Smooth muscle cell (in vitro differentiated cells): ENCODE measurements at regions not wholly inside any gene's neighbourhood (a gene's known extent, or its start where the extent isn't known, plus 50 kb on each side); places are given as distances from the start of the nearest gene placed in this dataset.

Experiments used
- DNase-seq: peaks from one replicate; lab custom pipeline; 2025; ENCODE audit not compliant: unreplicated experiment; lab: John Stamatoyannopoulos, UW
- H2AFZ ChIP-seq: fragments of 200-600 bp; sonication (generic); 2 replicates; pipeline ENCODE4 v1.6.0; 2016; ENCODE audit warnings: antibody characterized with exemption, low read depth, mild to moderate bottlenecking
- H3F3A ChIP-seq: fragments of 200-600 bp; sonication (generic); 2 replicates; pipeline ENCODE4 v1.6.0; 2017; ENCODE audit warnings: antibody characterized with exemption, low read depth
- H3K27ac ChIP-seq: fragments of 200-600 bp; sonication (generic); 2 replicates; pipeline ENCODE4 v1.5.1; 2016; ENCODE audit warnings: low read depth, mild to moderate bottlenecking
- H3K27me3 ChIP-seq: fragments of 200-600 bp; sonication (generic); 2 replicates; pipeline ENCODE4 v1.6.1; 2016; ENCODE audit warnings: low read depth, mild to moderate bottlenecking
- H3K36me3 ChIP-seq: fragments of 200-600 bp; sonication (generic); 2 replicates; pipeline ENCODE4 v1.5.1; 2016; ENCODE audit warnings: low read depth
- H3K4me1 ChIP-seq: fragments of 200-600 bp; sonication (generic); 2 replicates; pipeline ENCODE4 v1.5.1; 2016; ENCODE audit warnings: low read depth
- H3K4me2 ChIP-seq: fragments of 200-600 bp; sonication (generic); 2 replicates; pipeline ENCODE4 v1.6.0; 2016; ENCODE audit warnings: mild to moderate bottlenecking
- H3K4me3 ChIP-seq: fragments of 200-600 bp; sonication (generic); 2 replicates; pipeline ENCODE4 v1.5.1; 2016; ENCODE audit warnings: mild to moderate bottlenecking
- H3K79me2 ChIP-seq: fragments of 200-600 bp; sonication (generic); 2 replicates; pipeline ENCODE4 v1.6.0; 2016; ENCODE audit warnings: low read depth, mild to moderate bottlenecking
- H3K9ac ChIP-seq: fragments of 200-600 bp; sonication (generic); 2 replicates; pipeline ENCODE4 v1.6.0; 2016; ENCODE audit warnings: low read depth
- H3K9me3 ChIP-seq: fragments of 200-600 bp; sonication (generic); replicated peaks from 2 replicates; pipeline ENCODE4 v1.5.1; 2016; ENCODE audit warnings: low read depth
- H4K20me1 ChIP-seq: fragments of 200-600 bp; sonication (generic); 2 replicates; pipeline ENCODE4 v1.6.0; 2016; ENCODE audit warnings: low read depth
- WGBS: methylation state at CpG from one replicate; pipeline ENCODE4 v1.1.7; 2016; ENCODE audit warnings: low lambda C conversion rate; 5-methylcytosine and 5-hydroxymethylcytosine counted together
- TF ChIP-seq, protein P1 (sequence below): fragments of 200-600 bp; sonication (generic); IDR thresholded peaks from 2 replicates; pipeline ENCODE4 v1.5.1; 2017; ENCODE audit warnings: borderline replicate concordance, mild to moderate bottlenecking, antibody characterized with exemption; ENCODE audit not compliant: insufficient read depth, poor library complexity, severe bottlenecking

DNA sequence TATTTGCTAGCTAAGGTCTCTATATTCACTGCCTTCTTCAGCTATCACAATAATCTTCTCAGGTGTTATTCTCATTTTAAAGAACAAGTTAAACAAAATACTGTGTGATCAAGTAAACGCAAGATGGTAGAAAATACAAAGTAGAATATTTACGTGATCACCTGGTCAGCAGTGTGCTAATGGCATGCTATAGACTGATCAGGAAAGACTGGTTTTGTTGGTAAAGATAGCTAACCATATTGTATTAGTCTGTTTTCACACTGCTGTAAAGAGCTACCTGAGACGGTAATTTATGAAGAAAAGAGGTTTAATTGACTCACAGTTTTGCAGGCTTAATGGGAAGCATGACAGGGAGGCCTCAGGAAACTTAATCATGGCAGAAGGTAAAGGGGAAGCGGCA is 50.4 kb downstream of the ZBTB38 start:
- H3K9me3 ChIP-seq, result no peaks in the 10 kb centered on the region
- H3K27ac ChIP-seq, result peak overlapping the region; percentile 52
- peaks cover 7% of the 10 kb centered on the region for H3K36me3 ChIP-seq
- H3K79me2 ChIP-seq, result peaks cover 35% of the 10 kb centered on the region
- H3F3A ChIP-seq, result no peaks in the 10 kb centered on the region
- H3K4me1 ChIP-seq, result no peaks in the 10 kb centered on the region
- no peak overlapping the region for H3K9ac ChIP-seq
- no peak overlapping the region for H2AFZ ChIP-seq
- TF ChIP-seq, protein P1, sequence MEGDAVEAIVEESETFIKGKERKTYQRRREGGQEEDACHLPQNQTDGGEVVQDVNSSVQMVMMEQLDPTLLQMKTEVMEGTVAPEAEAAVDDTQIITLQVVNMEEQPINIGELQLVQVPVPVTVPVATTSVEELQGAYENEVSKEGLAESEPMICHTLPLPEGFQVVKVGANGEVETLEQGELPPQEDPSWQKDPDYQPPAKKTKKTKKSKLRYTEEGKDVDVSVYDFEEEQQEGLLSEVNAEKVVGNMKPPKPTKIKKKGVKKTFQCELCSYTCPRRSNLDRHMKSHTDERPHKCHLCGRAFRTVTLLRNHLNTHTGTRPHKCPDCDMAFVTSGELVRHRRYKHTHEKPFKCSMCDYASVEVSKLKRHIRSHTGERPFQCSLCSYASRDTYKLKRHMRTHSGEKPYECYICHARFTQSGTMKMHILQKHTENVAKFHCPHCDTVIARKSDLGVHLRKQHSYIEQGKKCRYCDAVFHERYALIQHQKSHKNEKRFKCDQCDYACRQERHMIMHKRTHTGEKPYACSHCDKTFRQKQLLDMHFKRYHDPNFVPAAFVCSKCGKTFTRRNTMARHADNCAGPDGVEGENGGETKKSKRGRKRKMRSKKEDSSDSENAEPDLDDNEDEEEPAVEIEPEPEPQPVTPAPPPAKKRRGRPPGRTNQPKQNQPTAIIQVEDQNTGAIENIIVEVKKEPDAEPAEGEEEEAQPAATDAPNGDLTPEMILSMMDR, result no peak
- H3K4me2 ChIP-seq, result no peak overlapping the region
- no peak for DNase-seq
- no peaks in the 10 kb centered on the region for H3K27me3 ChIP-seq
- WGBS, result 79% methylated on average over 4 of the region's 4 CpGs
- H3K4me3 ChIP-seq, result no peak overlapping the region
- H4K20me1 ChIP-seq, result no peaks in the 10 kb centered on the region

DNA sequence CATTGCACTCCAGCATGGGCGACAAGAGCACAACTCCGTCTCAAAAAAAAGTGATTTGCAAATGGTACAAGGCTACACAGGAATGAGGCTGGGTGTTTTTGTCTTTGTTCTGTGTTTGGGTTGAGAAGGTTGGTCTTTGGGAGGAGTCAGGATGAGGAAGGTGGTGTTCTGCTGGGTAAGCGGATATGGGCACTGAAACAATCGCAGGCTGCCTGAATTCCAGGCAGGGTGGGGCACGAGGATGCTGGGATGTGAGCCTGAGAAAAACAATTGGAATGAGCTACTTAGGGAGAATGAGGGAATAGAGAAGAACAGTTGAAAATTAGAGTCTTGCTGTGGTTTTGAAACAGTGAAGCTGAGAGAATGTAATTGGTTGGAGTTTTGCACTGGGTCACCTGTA is 51.6 kb downstream of the ZBTB38 start:
- no peak overlapping the region for H3K4me3 ChIP-seq
- no peak for DNase-seq
- no peaks in the 10 kb centered on the region for H4K20me1 ChIP-seq
- no peak overlapping the region for H2AFZ ChIP-seq
- no peaks in the 10 kb centered on the region for H3K27me3 ChIP-seq
- H3K36me3 ChIP-seq, result peaks cover 7% of the 10 kb centered on the region
- no peaks in the 10 kb centered on the region for H3F3A ChIP-seq
- H3K4me1 ChIP-seq, result no peaks in the 10 kb centered on the region
- TF ChIP-seq, protein P1, result no peak
- no peak overlapping the region for H3K9ac ChIP-seq
- H3K79me2 ChIP-seq, result peaks cover 36% of the 10 kb centered on the region
- H3K9me3 ChIP-seq, result no peaks in the 10 kb centered on the region
- 94% methylated on average over 5 of the region's 5 CpGs for WGBS
- peak overlapping the region; percentile 50 for H3K27ac ChIP-seq
- H3K4me2 ChIP-seq, result no peak overlapping the region

GRCh38 chr3:141421186-141421585 is 52.9 kb downstream of the ZBTB38 start:
- Histone ChIP-seq H3K4me2 (peak overlapping the region; percentile 41), H3K4me1 (peaks cover 7% of the 10 kb centered on the region), H3F3A (peaks cover 5% of the 10 kb centered on the region), H4K20me1 (no peaks in the 10 kb centered on the region), H3K36me3 (peaks cover 7% of the 10 kb centered on the region), H3K9me3 (no peaks in the 10 kb centered on the region), H3K27ac (peak overlapping the region; percentile 89), H3K9ac (peak overlapping the region; percentile 22), H3K4me3 (no peak overlapping the region), H3K79me2 (peaks cover 28% of the 10 kb centered on the region), H3K27me3 (no peaks in the 10 kb centered on the region), H2AFZ (no peak overlapping the region)
- DNase-seq, result no peak
- WGBS, result 96% methylated on average over 2 of the region's 2 CpGs
- TF ChIP-seq, protein P1, result no peak

- Histone ChIP-seq H2AFZ (no peak overlapping the region), H4K20me1 (no peaks in the 10 kb centered on the region), H3K79me2 (peaks cover 26% of the 10 kb centered on the region), H3K4me1 (peaks cover 11% of the 10 kb centered on the region), H3K27ac (peak overlapping the region; percentile 89), H3K36me3 (peaks cover 7% of the 10 kb centered on the region), H3K27me3 (no peaks in the 10 kb centered on the region), H3K4me3 (no peak overlapping the region), H3K9ac (peak overlapping the region; percentile 33), H3K9me3 (no peaks in the 10 kb centered on the region), H3F3A (peaks cover 7% of the 10 kb centered on the region), H3K4me2 (peak overlapping the region; percentile 41)
- TF ChIP-seq, protein P1, result no peak
- no peak for DNase-seq
- 51% methylated on average over 5 of the region's 5 CpGs for WGBS
Measured at GRCh38 chr3:141421639-141422319, 53.5 kb downstream of the ZBTB38 start.
